ENCODE measurements at regions not wholly inside any gene's neighbourhood (a gene's known extent, or its start where the extent isn't known, plus 50 kb on each side); places are given as distances from the start of the nearest gene placed in this dataset.

- H2BK20ac ChIP-seq (ENCODE audit: low read length): 0 out of 2 replicates have a peak overlapping the region, but pooled peaks have one; percentile 29
- CTCF ChIA-PET (ENCODE audit: partially characterized antibody): no interaction called here
- peak overlapping the region; percentile 71 for H3K4ac ChIP-seq (replicated peaks; ENCODE audit: insufficient read length, low read depth, low read length)
- H4K5ac ChIP-seq (ENCODE audit: insufficient read length, low read depth, low read length): no peak overlapping the region
- WGBS, 2 experiments (ENCODE audit: extremely low coverage in 1 of 2, insufficient coverage in 1 of 2, insufficient read length in 1 of 2, insufficient replicate concordance in 2 of 2, low coverage in 1 of 2, low lambda C conversion rate in 2 of 2, missing lambda C conversion rate in 1 of 2): 72% methylated on average over 2 of the region's 2 CpGs; no CpG with 5 or more reads in 1 of the 2 experiments
- H3K9me3 ChIP-seq (ENCODE audit: insufficient read depth in 2 of 2, low read depth in 1 of 2, low read length in 1 of 2): no peaks in the 10 kb centered on the region
- H3K4me1 ChIP-seq (replicated peaks in 1 of 4; ENCODE audit: control insufficient read depth in 3 of 4, insufficient read depth in 4 of 4, low read length in 3 of 4): no peaks in the 10 kb centered on the region
- H3K27ac ChIP-seq (ENCODE audit: low read depth, low read length): no peak overlapping the region
- TF ChIP-seq SIX5 (IDR thresholded peaks at IDR 0.05; ENCODE audit: low read depth, low read length) (no peak), GTF2F1 (IDR thresholded peaks at IDR 0.05; ENCODE audit: borderline replicate concordance, low read depth, low read length) (no peak), TAF1 (IDR thresholded peaks at IDR 0.05; ENCODE audit: low read depth, low read length) (no peak), TEAD4 (IDR thresholded peaks at IDR 0.05; ENCODE audit: low read depth, low read length) (no peak), ATF2 (IDR thresholded peaks at IDR 0.05; ENCODE audit: low read length) (no peak), RAD21 (IDR thresholded peaks at IDR 0.05 in 1 of 2, conservative IDR thresholded peaks at IDR 0.05 in 1 of 2; ENCODE audit: low read depth in 2 of 2, low read length in 2 of 2) (no peak), RFX5 (IDR thresholded peaks at IDR 0.05; ENCODE audit: borderline replicate concordance, low read depth, low read length) (no peak), HDAC2 (IDR thresholded peaks at IDR 0.05; ENCODE audit: borderline replicate concordance in 1 of 2, low read depth in 2 of 2, low read length in 2 of 2) (no peak)
- 0 out of 2 replicates have a peak overlapping the region, but pooled peaks have one; percentile 36 for H2BK15ac ChIP-seq (ENCODE audit: low read length)
- H3K36me3 ChIP-seq (ENCODE audit: control insufficient read depth in 2 of 4, insufficient read depth in 4 of 4, low read length in 3 of 4): no peaks in the 10 kb centered on the region
- H3K27me3 ChIP-seq (replicated peaks in 1 of 4; ENCODE audit: control insufficient read depth in 3 of 4, extremely low read depth in 1 of 4, insufficient read depth in 3 of 4, low read length in 3 of 4): no peaks in the 10 kb centered on the region
- H2AFZ ChIP-seq (ENCODE audit: low read length): no peak overlapping the region
- no peak overlapping the region for H3K18ac ChIP-seq (ENCODE audit: extremely low read depth, low read length)
- no peak overlapping the region for H3K4me2 ChIP-seq (ENCODE audit: insufficient read depth in 1 of 2, low read depth in 2 of 2, low read length in 2 of 2)
- POLR2A ChIA-PET (ENCODE audit: partially characterized antibody): no interaction called here
- H3K23me2 ChIP-seq (ENCODE audit: low read depth, low read length): peaks cover 4% of the 10 kb centered on the region; the same call in 1 of the 2 replicates
- H3K23ac ChIP-seq (ENCODE audit: insufficient read length): no peak overlapping the region
- DNase-seq (ENCODE audit: low read depth in 1 of 2, low spot score in 2 of 2): no peak
- H2AK5ac ChIP-seq (ENCODE audit: low read depth, low read length): peak overlapping the region; percentile 82; the same call in 1 of the 2 replicates
- FAIRE-seq: no peak
- H3K9ac ChIP-seq (replicated peaks in 1 of 4; ENCODE audit: extremely low read depth in 1 of 4, low read depth in 3 of 4, low read length in 3 of 4): no peak overlapping the region
- no peak overlapping the region for H3K56ac ChIP-seq (replicated peaks; ENCODE audit: insufficient read length, low read depth, low read length)
- no peaks in the 10 kb centered on the region for H3K79me2 ChIP-seq (ENCODE audit: control insufficient read depth in 1 of 2, insufficient read depth in 2 of 2, low read length in 2 of 2)
- no peak overlapping the region for H2BK5ac ChIP-seq (ENCODE audit: low read depth, low read length)
- H4K8ac ChIP-seq (ENCODE audit: extremely low read depth, insufficient read depth, low read length): no peak overlapping the region
- H2BK12ac ChIP-seq (ENCODE audit: low read depth, low read length): no peak overlapping the region
- no peak overlapping the region for H2BK120ac ChIP-seq (replicated peaks; ENCODE audit: low read depth, low read length)
- no peaks in the 10 kb centered on the region; the same call in 1 of the 2 replicates for H3K79me1 ChIP-seq (ENCODE audit: low read depth, low read length)
- no peak overlapping the region for H4K91ac ChIP-seq (replicated peaks; ENCODE audit: insufficient read length, low read length)
- H3K4me3 ChIP-seq (ENCODE audit: extremely low read depth in 1 of 4, insufficient read depth in 2 of 4, low read depth in 3 of 4, low read length in 4 of 4): no peak overlapping the region
- H3K14ac ChIP-seq (ENCODE audit: insufficient read length): no peak overlapping the region
- no peaks in the 10 kb centered on the region for H4K20me1 ChIP-seq (replicated peaks in 1 of 2; ENCODE audit: control insufficient read depth in 1 of 2, insufficient read depth in 2 of 2, low read length in 2 of 2)
These were observed 203.0 kb downstream of the SPATA31A6 start for GRCh38 chr9:42386477-42386876.
